Spleen (tissue), 7 donors: ENCODE measurements at regions not wholly inside any gene's neighbourhood (a gene's known extent, or its start where the extent isn't known, plus 50 kb on each side); places are given as distances from the start of the nearest gene placed in this dataset.

Experiments
- POLR2AphosphoS5 ChIP-seq, 3 donors: sonication (generic); formaldehyde crosslinking; IDR thresholded peaks; one replicate each; pipeline ENCODE4 v1.5.1; 2017; ENCODE audit warnings: antibody characterized with exemption in 3 of 3
- TF ChIP-seq, protein P1 (sequence below), 11 experiments: fragments of 200-600 bp in 7 of 11; fragments of 450-650 bp in 4 of 11; sonication (generic) in 4 of 11; IDR thresholded peaks in 8 of 11; conservative IDR thresholded peaks in 3 of 11; 1 replicate in 7 of 11; 2 replicates in 4 of 11; pipeline versions ENCODE4 v1.4.0 to v1.8.0; 2016 to 2021; ENCODE audit warnings: antibody characterized with exemption in 11 of 11, inconsistent platforms in 4 of 11, mild to moderate bottlenecking in 1 of 11
- donor health status: DM: no; HTN: no; CAD: no; lungs with moderate emphysema.
- donor health status: DM: no; HTN: no; CAD: no.
- donor health status: DM: no; HTN: no; CAD: no.

DNA sequence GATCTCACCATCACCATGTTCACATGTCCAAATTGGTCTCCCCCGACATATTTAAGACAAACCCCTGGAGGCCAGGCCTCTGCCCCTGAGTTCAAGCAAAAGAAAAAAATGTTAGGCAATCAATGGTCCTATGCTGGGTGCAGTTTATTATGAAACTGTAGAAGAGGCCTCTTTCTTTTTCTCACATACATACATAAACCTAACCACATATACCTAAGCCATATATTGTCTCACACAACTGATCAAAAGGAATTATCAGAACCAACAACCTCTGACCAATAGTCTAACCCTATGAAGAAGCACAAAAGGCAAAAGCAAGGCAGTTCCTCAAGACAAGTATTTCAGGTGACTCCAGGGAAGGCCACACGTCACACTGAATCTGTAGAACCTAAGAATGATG is 49.9 kb downstream of the ILRUN start:
- TF ChIP-seq, protein P1, sequence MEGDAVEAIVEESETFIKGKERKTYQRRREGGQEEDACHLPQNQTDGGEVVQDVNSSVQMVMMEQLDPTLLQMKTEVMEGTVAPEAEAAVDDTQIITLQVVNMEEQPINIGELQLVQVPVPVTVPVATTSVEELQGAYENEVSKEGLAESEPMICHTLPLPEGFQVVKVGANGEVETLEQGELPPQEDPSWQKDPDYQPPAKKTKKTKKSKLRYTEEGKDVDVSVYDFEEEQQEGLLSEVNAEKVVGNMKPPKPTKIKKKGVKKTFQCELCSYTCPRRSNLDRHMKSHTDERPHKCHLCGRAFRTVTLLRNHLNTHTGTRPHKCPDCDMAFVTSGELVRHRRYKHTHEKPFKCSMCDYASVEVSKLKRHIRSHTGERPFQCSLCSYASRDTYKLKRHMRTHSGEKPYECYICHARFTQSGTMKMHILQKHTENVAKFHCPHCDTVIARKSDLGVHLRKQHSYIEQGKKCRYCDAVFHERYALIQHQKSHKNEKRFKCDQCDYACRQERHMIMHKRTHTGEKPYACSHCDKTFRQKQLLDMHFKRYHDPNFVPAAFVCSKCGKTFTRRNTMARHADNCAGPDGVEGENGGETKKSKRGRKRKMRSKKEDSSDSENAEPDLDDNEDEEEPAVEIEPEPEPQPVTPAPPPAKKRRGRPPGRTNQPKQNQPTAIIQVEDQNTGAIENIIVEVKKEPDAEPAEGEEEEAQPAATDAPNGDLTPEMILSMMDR (IDR thresholded peaks at IDR 0.05 in 8 of 11, conservative IDR thresholded peaks at IDR 0.05 in 3 of 11) = no peak
- TF ChIP-seq POLR2AphosphoS5 (IDR thresholded peaks at IDR 0.05) = no peak
